AG20443 (cell line): ENCODE measurements at regions not wholly inside any gene's neighbourhood (a gene's known extent, or its start where the extent isn't known, plus 50 kb on each side); places are given as distances from the start of the nearest gene placed in this dataset.
"Not testable (repeated sequence)": the region's sequence is repeated elsewhere in the genome, so short reads cannot be mapped to it uniquely, and the experiment has no call there.

Experiments used
- DNase-seq: peaks from one replicate; pipeline ENCODE4 v3.0.0; 2012; ENCODE audit warnings: low spot score, mixed read lengths

GRCh38 chr7:69248382-69248828 is 349.9 kb upstream of the AUTS2 start:
- DNase-seq = not testable (repeated sequence)

GRCh38 chr7:69250958-69251357 is 347.3 kb upstream of the AUTS2 start:
- no peak for DNase-seq

GRCh38 chr7:69254643-69255042 is 343.6 kb upstream of the AUTS2 start:
- DNase-seq = no peak

GRCh38 chr7:69256634-69257081 is 341.6 kb upstream of the AUTS2 start:
- DNase-seq = peak; percentile 87

GRCh38 chr7:69257592-69257991 is 340.7 kb upstream of the AUTS2 start:
- DNase-seq = no peak

GRCh38 chr7:69259445-69259844 is 338.8 kb upstream of the AUTS2 start:
- DNase-seq = no peak

GRCh38 chr7:69260023-69260422 is 338.3 kb upstream of the AUTS2 start:
- no peak for DNase-seq

- DNase-seq = no peak
Observed at GRCh38 chr7:69263550-69263949, 334.7 kb upstream of the AUTS2 start.

- no peak for DNase-seq
Observed at GRCh38 chr7:69269806-69270205, 328.5 kb upstream of the AUTS2 start.

GRCh38 chr7:69272101-69272500 is 326.2 kb upstream of the AUTS2 start:
- no peak for DNase-seq

- peak; percentile 39 for DNase-seq
Observed at GRCh38 chr7:69276011-69276729, 322.1 kb upstream of the AUTS2 start.

GRCh38 chr7:69277366-69277765 is 320.9 kb upstream of the AUTS2 start:
- no peak for DNase-seq

GRCh38 chr7:69282946-69283345 is 315.3 kb upstream of the AUTS2 start:
- no peak for DNase-seq

- peak; percentile 48 for DNase-seq
Observed at GRCh38 chr7:69283421-69283820, 314.9 kb upstream of the AUTS2 start.

- no peak for DNase-seq
Observed at GRCh38 chr7:69285854-69286253, 312.4 kb upstream of the AUTS2 start.

GRCh38 chr7:69295977-69296376 is 302.3 kb upstream of the AUTS2 start:
- no peak for DNase-seq

GRCh38 chr7:69301253-69301652 is 297.0 kb upstream of the AUTS2 start:
- DNase-seq = no peak

- DNase-seq = peak; percentile 21
Observed at GRCh38 chr7:69309601-69310000, 288.7 kb upstream of the AUTS2 start.

- DNase-seq = no peak
Observed at GRCh38 chr7:69311489-69311888, 286.8 kb upstream of the AUTS2 start.

GRCh38 chr7:69313852-69314251 is 284.4 kb upstream of the AUTS2 start:
- DNase-seq = not testable (repeated sequence)

- no peak for DNase-seq
Observed at GRCh38 chr7:69318794-69319193, 279.5 kb upstream of the AUTS2 start.

GRCh38 chr7:69328516-69328915 is 269.8 kb upstream of the AUTS2 start:
- DNase-seq = no peak

GRCh38 chr7:69334701-69335100 is 263.6 kb upstream of the AUTS2 start:
- peak; percentile 18 for DNase-seq

GRCh38 chr7:69335331-69335730 is 262.9 kb upstream of the AUTS2 start:
- no peak for DNase-seq
